ENCODE measurements at regions not wholly inside any gene's neighbourhood (a gene's known extent, or its start where the extent isn't known, plus 50 kb on each side); places are given as distances from the start of the nearest gene placed in this dataset.
"Not testable (repeated sequence)": the region's sequence is repeated elsewhere in the genome, so short reads cannot be mapped to it uniquely, and the experiment has no call there.

GRCh38 chr13:50174630-50175029, 159.4 kb downstream of the KCNRG start:
- 71 to 82% methylated on average over 1 of the region's 1 CpG for WGBS, 2 donors (ENCODE audit: low coverage in 1 of 2)
- no peaks in the 10 kb centered on the region for H3K36me3 ChIP-seq
- H3K4me1 ChIP-seq, result no peaks in the 10 kb centered on the region
- no peak overlapping the region for H3K4me3 ChIP-seq
- no peaks in the 10 kb centered on the region for H3K27me3 ChIP-seq
- intact Hi-C loops (cut with DNase I; ENCODE audit: low total_unique reads), result no loop called here
- no peaks in the 10 kb centered on the region for H3K9me3 ChIP-seq
- in situ Hi-C loops (cut with MboI; ENCODE audit: low pct_ligation_motif_present in 1 of 4, low pct_unique_long_range_greater_than_20kb in 1 of 4, low sequenced_read_pairs in 3 of 4), result no loop called here
- no peak overlapping the region for H3K27ac ChIP-seq
- DNase-seq, result no peak
- TF ChIP-seq POLR2AphosphoS5 (IDR thresholded peaks at IDR 0.05) (no peak), EP300 (IDR thresholded peaks at IDR 0.05; ENCODE audit: low read depth) (no peak), CTCF (IDR thresholded peaks at IDR 0.05) (no peak), POLR2A (IDR thresholded peaks at IDR 0.05) (no peak)

- Histone ChIP-seq H3K9me3 (no peaks in the 10 kb centered on the region), H3K27me3 (no peaks in the 10 kb centered on the region), H3K4me1 (no peaks in the 10 kb centered on the region), H3K27ac (no peak overlapping the region), H3K4me3 (no peak overlapping the region), H3K36me3 (no peaks in the 10 kb centered on the region)
- intact Hi-C loops (cut with DNase I; ENCODE audit: low total_unique reads), result no loop called here
- TF ChIP-seq EP300 (IDR thresholded peaks at IDR 0.05; ENCODE audit: low read depth) (no peak), POLR2AphosphoS5 (IDR thresholded peaks at IDR 0.05) (no peak), POLR2A (IDR thresholded peaks at IDR 0.05) (no peak), CTCF (IDR thresholded peaks at IDR 0.05) (no peak)
- WGBS, 2 donors (ENCODE audit: low coverage in 1 of 2), result 0 to 86% methylated on average over 1 of the region's 1 CpG
- DNase-seq, result no peak
- in situ Hi-C loops (cut with MboI; ENCODE audit: low pct_ligation_motif_present in 1 of 4, low pct_unique_long_range_greater_than_20kb in 1 of 4, low sequenced_read_pairs in 3 of 4), result no loop called here
Observed at GRCh38 chr13:50179977-50180376, 164.7 kb downstream of the KCNRG start.

- H3K36me3 ChIP-seq; in situ Hi-C loops (cut with MboI; ENCODE audit: low pct_ligation_motif_present in 1 of 4, low pct_unique_long_range_greater_than_20kb in 1 of 4, low sequenced_read_pairs in 3 of 4); H3K4me1 ChIP-seq; H3K9me3 ChIP-seq; DNase-seq; intact Hi-C loops (cut with DNase I; ENCODE audit: low total_unique reads); H3K27me3 ChIP-seq: not testable (repeated sequence)
- Histone ChIP-seq H3K27ac (peak overlapping the region in 2 of 4 donors; percentile 21 to 46), H3K4me3 (peak overlapping the region in 2 of 4 donors; percentile 16 to 27)
- 77 to 78% methylated on average over 8 to 9 of the region's 32 CpGs for WGBS, 2 donors (ENCODE audit: low coverage in 1 of 2)
Observed at GRCh38 chr13:50185769-50186763, 170.8 kb downstream of the KCNRG start.

- in situ Hi-C loops (cut with MboI; ENCODE audit: low pct_ligation_motif_present in 1 of 4, low pct_unique_long_range_greater_than_20kb in 1 of 4, low sequenced_read_pairs in 3 of 4), result no loop called here
- no peaks in the 10 kb centered on the region for H3K9me3 ChIP-seq
- WGBS, 2 donors (ENCODE audit: low coverage in 1 of 2), result 93 to 100% methylated on average over 3 of the region's 3 CpGs
- DNase-seq, result no peak
- no peaks in the 10 kb centered on the region for H3K27me3 ChIP-seq
- H3K27ac ChIP-seq, result no peak overlapping the region
- H3K4me1 ChIP-seq, result no peaks in the 10 kb centered on the region
- no peak for TF ChIP-seq CTCF (IDR thresholded peaks at IDR 0.05)
- TF ChIP-seq EP300 (IDR thresholded peaks at IDR 0.05; ENCODE audit: low read depth), result no peak
- TF ChIP-seq POLR2A (IDR thresholded peaks at IDR 0.05), result no peak
- TF ChIP-seq POLR2AphosphoS5 (IDR thresholded peaks at IDR 0.05), result no peak
- H3K36me3 ChIP-seq, result no peaks in the 10 kb centered on the region
- H3K4me3 ChIP-seq, result no peak overlapping the region
- intact Hi-C loops (cut with DNase I; ENCODE audit: low total_unique reads), result no loop called here
Observed at GRCh38 chr13:50187352-50188029, 172.2 kb downstream of the KCNRG start.

All from transverse colon (tissue), 4 donors.